Breast epithelium (tissue), 4 donors: ENCODE measurements at regions not wholly inside any gene's neighbourhood (a gene's known extent, or its start where the extent isn't known, plus 50 kb on each side); places are given as distances from the start of the nearest gene placed in this dataset.

ENCODE experiments used
- DNase-seq, 2 donors: peaks; one replicate each; pipeline ENCODE4 v3.0.0-alpha.2; 2019; ENCODE audit warnings: low spot score in 2 of 2
- H3K27ac ChIP-seq, 2 donors: fragments of 200-600 bp; sonication (generic) in 1 of 2; one replicate each; pipeline ENCODE4 v1.5.1; 2016 to 2019; ENCODE audit warnings: mild to moderate bottlenecking in 1 of 2
- H3K27me3 ChIP-seq, 2 donors: fragments of 200-600 bp; sonication (generic) in 1 of 2; one replicate each; pipeline versions ENCODE4 v1.5.1 to v1.6.0; 2017 to 2019; ENCODE audit warnings: control low read depth in 1 of 2, mild to moderate bottlenecking in 1 of 2
- H3K36me3 ChIP-seq: fragments of 200-600 bp; one replicate; pipeline ENCODE4 v1.5.1; 2019
- H3K4me1 ChIP-seq, 2 donors: fragments of 200-600 bp; sonication (generic); one replicate each; pipeline ENCODE4 v1.5.1; 2016 to 2019; ENCODE audit warnings: control low read depth in 1 of 2
- H3K4me3 ChIP-seq, 3 donors: fragments of 200-600 bp; sonication (generic); 1 replicate in 2 of 3; 2 replicates in 1 of 3; pipeline ENCODE4 v1.5.1; 2016 to 2019; ENCODE audit warnings: mild to moderate bottlenecking in 3 of 3, moderate library complexity in 2 of 3
- H3K9me3 ChIP-seq, 2 donors: fragments of 200-600 bp; sonication (generic) in 1 of 2; one replicate each; pipeline ENCODE4 v1.5.1; 2016 to 2019; ENCODE audit warnings: control low read depth in 1 of 2
- CTCF ChIP-seq, 3 donors: fragments of 450-650 bp; IDR thresholded peaks; one replicate each; pipeline ENCODE4 v1.5.1; 2016 to 2017; ENCODE audit warnings: antibody characterized with exemption in 3 of 3, mild to moderate bottlenecking in 3 of 3, moderate library complexity in 3 of 3
- POLR2A ChIP-seq: fragments of 450-650 bp; IDR thresholded peaks from one replicate; pipeline ENCODE4 v1.6.1; 2016; ENCODE audit warnings: antibody characterized with exemption, mild to moderate bottlenecking, moderate library complexity
- POLR2AphosphoS5 ChIP-seq, 3 donors: sonication (generic); formaldehyde crosslinking; IDR thresholded peaks; one replicate each; pipeline ENCODE4 v1.6.1; 2017; ENCODE audit warnings: antibody characterized with exemption in 3 of 3
- intact Hi-C: fragments of 100-400 bp; cut with DNase I; formaldehyde crosslinking; loops from one replicate; pipeline ENCODE4 v1.15.1; 2023; ENCODE audit warnings: low total_unique reads

GRCh38 chr13:83352391-83352790, 529.9 kb downstream of the SLITRK1 start:
- Histone ChIP-seq H3K27me3 (no peaks in the 10 kb centered on the region), H3K27ac (no peak overlapping the region), H3K4me3 (no peak overlapping the region), H3K9me3 (no peaks in the 10 kb centered on the region), H3K4me1 (no peaks in the 10 kb centered on the region), H3K36me3 (no peaks in the 10 kb centered on the region)
- TF ChIP-seq POLR2AphosphoS5 (IDR thresholded peaks at IDR 0.05) (no peak), CTCF (IDR thresholded peaks at IDR 0.05) (no peak), POLR2A (no peak)
- intact Hi-C loops: no loop called here
- DNase-seq: no peak

DNA sequence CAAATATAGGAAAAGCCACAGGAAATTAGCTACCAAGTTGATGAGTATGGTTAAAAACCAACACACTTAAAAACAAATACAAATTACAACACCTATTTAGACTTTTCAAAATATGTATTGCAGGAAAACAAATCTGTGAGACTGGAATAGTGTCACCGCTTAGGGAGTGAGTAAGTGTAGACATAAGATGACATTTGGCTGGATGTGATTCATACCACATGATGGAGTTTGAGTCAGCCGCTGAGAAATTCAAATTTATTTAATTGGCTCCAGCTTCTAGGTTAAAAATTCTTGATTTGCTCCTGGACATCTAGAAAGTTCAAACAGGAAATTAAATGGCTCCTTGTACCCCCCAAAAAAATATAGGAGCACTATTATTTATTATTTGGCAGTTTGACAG, 531.7 kb downstream of the SLITRK1 start:
- no peak for TF ChIP-seq CTCF (IDR thresholded peaks at IDR 0.05)
- no peak for TF ChIP-seq POLR2AphosphoS5 (IDR thresholded peaks at IDR 0.05)
- TF ChIP-seq POLR2A: no peak
- H3K4me1 ChIP-seq: no peaks in the 10 kb centered on the region
- H3K9me3 ChIP-seq: no peaks in the 10 kb centered on the region
- no peaks in the 10 kb centered on the region for H3K27me3 ChIP-seq
- DNase-seq: no peak
- H3K4me3 ChIP-seq: no peak overlapping the region
- intact Hi-C loops: no loop called here
- H3K36me3 ChIP-seq: no peaks in the 10 kb centered on the region
- no peak overlapping the region for H3K27ac ChIP-seq

DNA sequence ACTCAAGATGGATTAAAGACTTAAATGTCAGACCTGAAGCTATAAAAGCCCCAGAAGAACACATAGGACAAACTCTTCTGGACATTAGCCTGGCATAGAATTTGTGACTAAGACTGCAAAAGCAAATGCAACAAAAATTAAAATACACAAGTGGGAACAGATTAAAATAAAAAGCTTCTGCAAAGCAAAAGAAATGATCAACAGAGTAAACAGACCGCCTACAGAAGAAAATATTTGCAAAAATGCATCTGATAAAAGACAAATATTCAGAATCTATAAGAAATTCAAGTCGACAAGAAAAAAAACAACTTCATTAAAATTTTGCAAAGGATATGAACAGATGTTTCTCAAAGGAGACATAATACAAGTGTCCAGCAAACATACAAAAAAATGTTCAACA, 537.8 kb downstream of the SLITRK1 start:
- intact Hi-C loops: no loop called here
- Histone ChIP-seq H3K36me3 (no peaks in the 10 kb centered on the region), H3K9me3 (no peaks in the 10 kb centered on the region), H3K27ac (no peak overlapping the region), H3K4me3 (no peak overlapping the region), H3K4me1 (no peaks in the 10 kb centered on the region), H3K27me3 (no peaks in the 10 kb centered on the region)
- DNase-seq: no peak
- TF ChIP-seq POLR2AphosphoS5 (IDR thresholded peaks at IDR 0.05) (no peak), POLR2A (no peak), CTCF (IDR thresholded peaks at IDR 0.05) (no peak)

GRCh38 chr13:83340170-83340569, 542.1 kb downstream of the SLITRK1 start:
- no peaks in the 10 kb centered on the region for H3K27me3 ChIP-seq
- no peak overlapping the region for H3K27ac ChIP-seq
- H3K4me3 ChIP-seq: no peak overlapping the region
- no peak for DNase-seq
- intact Hi-C loops: no loop called here
- H3K4me1 ChIP-seq: no peaks in the 10 kb centered on the region
- no peak for TF ChIP-seq POLR2AphosphoS5 (IDR thresholded peaks at IDR 0.05)
- no peaks in the 10 kb centered on the region for H3K9me3 ChIP-seq
- H3K36me3 ChIP-seq: no peaks in the 10 kb centered on the region

GRCh38 chr13:83333614-83334388, 548.5 kb downstream of the SLITRK1 start:
- no peaks in the 10 kb centered on the region for H3K27me3 ChIP-seq
- H3K9me3 ChIP-seq: no peaks in the 10 kb centered on the region
- DNase-seq: no peak
- no peak for TF ChIP-seq POLR2A
- TF ChIP-seq CTCF (IDR thresholded peaks at IDR 0.05): no peak
- no peak for TF ChIP-seq POLR2AphosphoS5 (IDR thresholded peaks at IDR 0.05)
- no peaks in the 10 kb centered on the region for H3K4me1 ChIP-seq
- no peak overlapping the region for H3K27ac ChIP-seq
- no peaks in the 10 kb centered on the region for H3K36me3 ChIP-seq
- no peak overlapping the region for H3K4me3 ChIP-seq
- intact Hi-C loops: no loop called here
